ENCODE measurements at regions not wholly inside any gene's neighbourhood (a gene's known extent, or its start where the extent isn't known, plus 50 kb on each side); places are given as distances from the start of the nearest gene placed in this dataset.

GRCh38 chr3:107884719-107885460 lies 205.9 kb downstream of the CD47 start:
- no peak overlapping the region for H4K8ac ChIP-seq (ENCODE audit: low read depth, low read length)
- H3K79me1 ChIP-seq (ENCODE audit: low read length): peaks cover 1% of the 10 kb centered on the region
- H3K27ac ChIP-seq (ENCODE audit: low read depth, low read length): peak overlapping the region; percentile 53
- H3K14ac ChIP-seq (ENCODE audit: low read length): no peak overlapping the region
- H4K12ac ChIP-seq (ENCODE audit: low read depth, low read length): no peak overlapping the region
- H2BK5ac ChIP-seq (ENCODE audit: low read depth, low read length, poor library complexity): no peak overlapping the region
- no peak overlapping the region for H2AFZ ChIP-seq (ENCODE audit: insufficient read depth, low read length, poor library complexity)
- no peaks in the 10 kb centered on the region for H3K9me3 ChIP-seq (ENCODE audit: insufficient read depth, low read depth, low read length)
- no CpG with 5 or more reads among the region's 2 CpGs for WGBS (ENCODE audit: extremely low coverage, insufficient coverage, insufficient read length)
- DNase-seq: peak; percentile 31 to 39
- H3K4me3 ChIP-seq (ENCODE audit: low read depth, low read length): no peak overlapping the region
- no peak overlapping the region for H3K18ac ChIP-seq (ENCODE audit: low read length)
- no peaks in the 10 kb centered on the region for H3K27me3 ChIP-seq (ENCODE audit: insufficient read depth, low read length)
- H2BK120ac ChIP-seq (ENCODE audit: insufficient read depth, low read length, poor library complexity): no peak overlapping the region
- no peak overlapping the region for H3K4ac ChIP-seq (ENCODE audit: low read depth, low read length)
- no peak overlapping the region for H3K9ac ChIP-seq (ENCODE audit: low read length)
- no peak overlapping the region for H2AK5ac ChIP-seq (ENCODE audit: low read length)
- no peak overlapping the region for H4K91ac ChIP-seq (ENCODE audit: low read depth, low read length)
- no peak overlapping the region for H3K4me2 ChIP-seq (ENCODE audit: low read length)
- H3K36me3 ChIP-seq (ENCODE audit: control insufficient read depth in 1 of 2, insufficient read depth in 2 of 2, low read length in 2 of 2): no peaks in the 10 kb centered on the region
- no peak overlapping the region for H2BK12ac ChIP-seq (ENCODE audit: low read length)
- H3K79me2 ChIP-seq (ENCODE audit: control insufficient read depth, insufficient read depth, low read length, poor library complexity): no peaks in the 10 kb centered on the region
- no peak overlapping the region for H3K23ac ChIP-seq (ENCODE audit: low read length)
- no peaks in the 10 kb centered on the region for H3K4me1 ChIP-seq (ENCODE audit: control insufficient read depth in 1 of 2, insufficient read depth in 2 of 2, low read length in 2 of 2)

DNA sequence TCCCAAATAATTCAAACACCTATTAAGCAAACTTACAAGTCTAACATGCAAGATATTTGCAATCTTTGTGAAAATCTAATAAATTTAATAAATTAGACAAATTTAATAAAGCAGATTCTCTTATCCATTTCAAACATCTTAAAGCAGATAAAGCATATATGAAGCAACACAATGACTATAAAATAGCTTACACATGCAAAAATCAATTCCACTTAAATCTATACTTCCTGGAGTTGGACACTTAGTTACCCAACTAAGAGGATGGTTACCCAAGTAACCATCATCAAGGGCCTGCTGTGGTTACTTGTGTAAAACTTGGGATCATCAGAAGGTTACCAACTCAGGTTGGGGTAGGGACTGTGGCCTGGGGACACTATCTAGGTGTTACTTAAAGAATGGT lies 206.8 kb downstream of the CD47 start:
- Histone ChIP-seq H3K79me2 (ENCODE audit: control insufficient read depth, insufficient read depth, low read length, poor library complexity) (no peaks in the 10 kb centered on the region), H2BK5ac (ENCODE audit: low read depth, low read length, poor library complexity) (no peak overlapping the region), H4K91ac (ENCODE audit: low read depth, low read length) (no peak overlapping the region), H4K12ac (ENCODE audit: low read depth, low read length) (no peak overlapping the region), H3K18ac (ENCODE audit: low read length) (no peak overlapping the region), H3K9ac (ENCODE audit: low read length) (no peak overlapping the region), H2AFZ (ENCODE audit: insufficient read depth, low read length, poor library complexity) (no peak overlapping the region), H2BK120ac (ENCODE audit: insufficient read depth, low read length, poor library complexity) (peak overlapping the region; percentile 24), H3K4me3 (ENCODE audit: low read depth, low read length) (no peak overlapping the region), H3K79me1 (ENCODE audit: low read length) (peaks cover 1% of the 10 kb centered on the region), H3K36me3 (ENCODE audit: control insufficient read depth in 1 of 2, insufficient read depth in 2 of 2, low read length in 2 of 2) (no peaks in the 10 kb centered on the region), H3K27ac (ENCODE audit: low read depth, low read length) (no peak overlapping the region), H3K4me2 (ENCODE audit: low read length) (no peak overlapping the region), H3K14ac (ENCODE audit: low read length) (peak overlapping the region; percentile 84), H3K23ac (ENCODE audit: low read length) (no peak overlapping the region), H3K27me3 (ENCODE audit: insufficient read depth, low read length) (no peaks in the 10 kb centered on the region), H3K4me1 (ENCODE audit: control insufficient read depth in 1 of 2, insufficient read depth in 2 of 2, low read length in 2 of 2) (no peaks in the 10 kb centered on the region), H3K9me3 (ENCODE audit: insufficient read depth, low read depth, low read length) (no peaks in the 10 kb centered on the region), H2AK5ac (ENCODE audit: low read length) (no peak overlapping the region), H3K4ac (ENCODE audit: low read depth, low read length) (no peak overlapping the region), H2BK12ac (ENCODE audit: low read length) (peak overlapping the region; percentile 84), H4K8ac (ENCODE audit: low read depth, low read length) (no peak overlapping the region)
- DNase-seq: no peak

GRCh38 chr3:107882881-107883280 lies 207.9 kb downstream of the CD47 start:
- peaks cover 2 to 3% of the 10 kb centered on the region in 2 experiments for H3K4me1 ChIP-seq (ENCODE audit: control insufficient read depth in 1 of 2, insufficient read depth in 2 of 2, low read length in 2 of 2)
- H3K23ac ChIP-seq (ENCODE audit: low read length): no peak overlapping the region
- H3K27ac ChIP-seq (ENCODE audit: low read depth, low read length): no peak overlapping the region
- H3K9me3 ChIP-seq (ENCODE audit: insufficient read depth, low read depth, low read length): no peaks in the 10 kb centered on the region
- H4K12ac ChIP-seq (ENCODE audit: low read depth, low read length): no peak overlapping the region
- H3K18ac ChIP-seq (ENCODE audit: low read length): no peak overlapping the region
- no peaks in the 10 kb centered on the region for H3K36me3 ChIP-seq (ENCODE audit: control insufficient read depth in 1 of 2, insufficient read depth in 2 of 2, low read length in 2 of 2)
- no peak overlapping the region for H3K14ac ChIP-seq (ENCODE audit: low read length)
- DNase-seq: no peak
- no peak overlapping the region for H3K9ac ChIP-seq (ENCODE audit: low read length)
- H3K4ac ChIP-seq (ENCODE audit: low read depth, low read length): no peak overlapping the region
- H2AFZ ChIP-seq (ENCODE audit: insufficient read depth, low read length, poor library complexity): no peak overlapping the region
- H2BK12ac ChIP-seq (ENCODE audit: low read length): peak overlapping the region; percentile 36
- no peak overlapping the region for H4K91ac ChIP-seq (ENCODE audit: low read depth, low read length)
- H2AK5ac ChIP-seq (ENCODE audit: low read length): no peak overlapping the region
- no peak overlapping the region for H3K4me3 ChIP-seq (ENCODE audit: low read depth, low read length)
- H4K8ac ChIP-seq (ENCODE audit: low read depth, low read length): no peak overlapping the region
- no CpG with 5 or more reads among the region's 7 CpGs for WGBS (ENCODE audit: extremely low coverage, insufficient coverage, insufficient read length)
- H2BK5ac ChIP-seq (ENCODE audit: low read depth, low read length, poor library complexity): no peak overlapping the region
- no peak overlapping the region for H3K4me2 ChIP-seq (ENCODE audit: low read length)
- no peaks in the 10 kb centered on the region for H3K79me2 ChIP-seq (ENCODE audit: control insufficient read depth, insufficient read depth, low read length, poor library complexity)
- no peaks in the 10 kb centered on the region for H3K27me3 ChIP-seq (ENCODE audit: insufficient read depth, low read length)
- no peak overlapping the region for H2BK120ac ChIP-seq (ENCODE audit: insufficient read depth, low read length, poor library complexity)
- peaks cover 1% of the 10 kb centered on the region for H3K79me1 ChIP-seq (ENCODE audit: low read length)

DNA sequence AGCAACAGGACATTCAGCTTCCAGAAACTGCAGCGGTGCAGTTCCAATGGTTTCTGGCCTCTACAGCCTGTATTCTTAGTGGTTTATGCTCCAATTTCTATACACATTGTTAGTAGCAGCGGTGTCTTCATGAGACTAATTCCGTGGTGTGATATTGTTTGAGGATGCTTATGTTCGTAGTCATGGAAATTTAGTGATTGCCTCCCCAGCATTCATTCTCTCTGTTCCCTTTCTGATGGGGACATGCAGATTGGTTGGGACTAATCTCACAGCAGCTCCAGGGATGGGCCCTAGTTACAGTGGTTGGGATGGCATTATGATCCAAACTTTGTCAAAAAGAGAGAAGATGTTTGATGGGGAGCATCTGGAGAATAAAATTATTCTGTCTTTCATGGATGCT lies 208.6 kb downstream of the CD47 start:
- H3K9me3 ChIP-seq (ENCODE audit: insufficient read depth, low read depth, low read length): no peaks in the 10 kb centered on the region
- H3K18ac ChIP-seq (ENCODE audit: low read length): no peak overlapping the region
- peaks cover 4 to 6% of the 10 kb centered on the region in 2 experiments for H3K4me1 ChIP-seq (ENCODE audit: control insufficient read depth in 1 of 2, insufficient read depth in 2 of 2, low read length in 2 of 2)
- H4K12ac ChIP-seq (ENCODE audit: low read depth, low read length): no peak overlapping the region
- no CpG with 5 or more reads among the region's 4 CpGs for WGBS (ENCODE audit: extremely low coverage, insufficient coverage, insufficient read length)
- H3K4ac ChIP-seq (ENCODE audit: low read depth, low read length): no peak overlapping the region
- H3K27ac ChIP-seq (ENCODE audit: low read depth, low read length): no peak overlapping the region
- H3K79me2 ChIP-seq (ENCODE audit: control insufficient read depth, insufficient read depth, low read length, poor library complexity): no peaks in the 10 kb centered on the region
- H2BK12ac ChIP-seq (ENCODE audit: low read length): no peak overlapping the region
- H4K8ac ChIP-seq (ENCODE audit: low read depth, low read length): no peak overlapping the region
- H3K23ac ChIP-seq (ENCODE audit: low read length): no peak overlapping the region
- no peak overlapping the region for H4K91ac ChIP-seq (ENCODE audit: low read depth, low read length)
- no peak overlapping the region for H2AFZ ChIP-seq (ENCODE audit: insufficient read depth, low read length, poor library complexity)
- H3K14ac ChIP-seq (ENCODE audit: low read length): no peak overlapping the region
- no peak overlapping the region for H2BK5ac ChIP-seq (ENCODE audit: low read depth, low read length, poor library complexity)
- H3K4me3 ChIP-seq (ENCODE audit: low read depth, low read length): no peak overlapping the region
- H2AK5ac ChIP-seq (ENCODE audit: low read length): no peak overlapping the region
- no peak overlapping the region for H2BK120ac ChIP-seq (ENCODE audit: insufficient read depth, low read length, poor library complexity)
- H3K9ac ChIP-seq (ENCODE audit: low read length): no peak overlapping the region
- H3K36me3 ChIP-seq (ENCODE audit: control insufficient read depth in 1 of 2, insufficient read depth in 2 of 2, low read length in 2 of 2): no peaks in the 10 kb centered on the region
- no peak for DNase-seq
- H3K27me3 ChIP-seq (ENCODE audit: insufficient read depth, low read length): no peaks in the 10 kb centered on the region
- peaks cover 1% of the 10 kb centered on the region for H3K79me1 ChIP-seq (ENCODE audit: low read length)
- no peak overlapping the region for H3K4me2 ChIP-seq (ENCODE audit: low read length)

Measured in trophoblast cell (in vitro differentiated cells and primary cell).